Endothelial cell of umbilical vein (primary cell): ENCODE measurements at regions not wholly inside any gene's neighbourhood (a gene's known extent, or its start where the extent isn't known, plus 50 kb on each side); places are given as distances from the start of the nearest gene placed in this dataset.

Experiments used
- BruUV-seq: library from RNA; stranded (reverse); fragments of 400-500 nt; replicated peaks from 2 replicates; lab custom pipeline; 2021; lab: Mats Ljungman, UMichigan
- CTCF ChIA-PET: fragments of 300-600, 350-600 bp; sonication (Branson Sonifier 250); formaldehyde crosslinking; loops from one replicate; lab custom pipeline; 2021; ENCODE audit warnings: antibody characterized with exemption, inconsistent platforms; lab: Charles Lee
- POLR2A ChIA-PET: fragments of 300-600, 350-600 bp; sonication (Branson Sonifier 250); formaldehyde crosslinking; loops from one replicate; lab custom pipeline; 2021; ENCODE audit warnings: antibody characterized with exemption, inconsistent platforms; lab: Charles Lee
- DNase-seq: peaks from one replicate; pipeline ENCODE4 v3.0.0-alpha.2; 2011; ENCODE audit warnings: low read depth, low spot score
- FAIRE-seq: peaks from 2 replicates; lab custom pipeline; 2011; peaks lifted over from hg19 to GRCh38; lab: Jason Lieb, UNC
- H2AFZ ChIP-seq: 2 replicates; pipeline ENCODE4 v1.6.0; 2012; ENCODE audit warnings: low read depth, low read length, control low read depth, inconsistent platforms
- H3K27ac ChIP-seq: 2 replicates; pipeline ENCODE4 v1.5.1; 2011; ENCODE audit warnings: low read depth, mild to moderate bottlenecking, control low read depth, low read length, moderate library complexity; ENCODE audit not compliant: insufficient read depth
- H3K27me3 ChIP-seq, 2 experiments: 2 replicates each; pipeline versions ENCODE4 v1.6.0 to v1.6.1; 2011; ENCODE audit warnings: low read length in 2 of 2, mixed read lengths in 1 of 2; ENCODE audit not compliant: control insufficient read depth in 2 of 2, insufficient read depth in 2 of 2
- H3K36me3 ChIP-seq, 2 experiments: 2 replicates in 1 of 2; 3 replicates in 1 of 2; pipeline ENCODE4 v1.5.1; 2011; ENCODE audit warnings: low read length in 2 of 2, mild to moderate bottlenecking in 1 of 2, moderate library complexity in 1 of 2; ENCODE audit not compliant: control insufficient read depth in 2 of 2, insufficient read depth in 2 of 2; ENCODE audit errors: extremely low read depth in 1 of 2
- H3K4me1 ChIP-seq: 3 replicates; pipeline ENCODE4 v1.5.1; 2011; ENCODE audit warnings: mild to moderate bottlenecking, low read length; ENCODE audit not compliant: control insufficient read depth, insufficient read depth; ENCODE audit errors: extremely low read depth
- H3K4me2 ChIP-seq: 2 replicates; pipeline ENCODE4 v1.6.1; 2011; ENCODE audit warnings: low read length, control low read depth, mixed read lengths; ENCODE audit not compliant: insufficient read depth
- H3K4me3 ChIP-seq, 3 experiments: fragments of 200-600 bp in 1 of 3; sonication (generic), shearing (Covaris generic) in 1 of 3; replicated peaks in 1 of 3; 2 replicates each; pipeline ENCODE4 v1.5.1; 2011 to 2016; ENCODE audit warnings: control low read depth in 3 of 3, low read length in 3 of 3, mild to moderate bottlenecking in 2 of 3, inconsistent platforms in 1 of 3, low read depth in 1 of 3, moderate library complexity in 1 of 3; ENCODE audit not compliant: insufficient read depth in 1 of 3
- H3K79me2 ChIP-seq: 2 replicates; pipeline ENCODE4 v1.6.0; 2012; ENCODE audit warnings: low read length, inconsistent platforms; ENCODE audit not compliant: control insufficient read depth, insufficient read depth
- H3K9ac ChIP-seq: replicated peaks from 2 replicates; pipeline ENCODE3; 2011; ENCODE audit warnings: low read length, control low read depth; ENCODE audit not compliant: insufficient read depth; ENCODE audit errors: extremely low read depth
- H3K9me1 ChIP-seq: replicated peaks from 3 replicates; pipeline ENCODE4 v1.6.0; 2011; ENCODE audit warnings: mild to moderate bottlenecking, low read length; ENCODE audit not compliant: control insufficient read depth, insufficient read depth; ENCODE audit errors: extremely low read depth
- H3K9me3 ChIP-seq: replicated peaks from 2 replicates; pipeline ENCODE4 v1.5.1; 2012; ENCODE audit warnings: low read length, inconsistent platforms; ENCODE audit not compliant: control insufficient read depth, insufficient read depth
- H4K20me1 ChIP-seq: replicated peaks from 2 replicates; pipeline ENCODE3; 2011; ENCODE audit warnings: mild to moderate bottlenecking, low read length; ENCODE audit not compliant: control insufficient read depth, insufficient read depth; ENCODE audit errors: extremely low read depth
- EZH2 ChIP-seq: IDR thresholded peaks from 2 replicates; pipeline ENCODE4 v1.6.1; 2012; ENCODE audit warnings: borderline replicate concordance, low read depth, mild to moderate bottlenecking, moderate library complexity, low read length, inconsistent platforms; ENCODE audit not compliant: severe bottlenecking
- FOS ChIP-seq: IDR thresholded peaks from 2 replicates; pipeline ENCODE4 v1.6.1; 2011; ENCODE audit warnings: mild to moderate bottlenecking, low read length, moderate library complexity, borderline replicate concordance; ENCODE audit not compliant: insufficient read depth
- GATA2 ChIP-seq: IDR thresholded peaks from 2 replicates; pipeline ENCODE4 v1.7.0; 2011; ENCODE audit warnings: low read depth, mild to moderate bottlenecking, moderate library complexity, mixed read lengths, low read length; ENCODE audit not compliant: insufficient read length, insufficient read depth
- JUN ChIP-seq: IDR thresholded peaks from 2 replicates; pipeline ENCODE4 v1.6.1; 2011; ENCODE audit warnings: borderline replicate concordance, low read depth; ENCODE audit not compliant: insufficient read length, insufficient read depth
- MAX ChIP-seq: IDR thresholded peaks from 2 replicates; pipeline ENCODE4 v1.6.1; 2011; ENCODE audit not compliant: insufficient read depth, insufficient read length
- MYC ChIP-seq: IDR thresholded peaks from one replicate; pipeline ENCODE4 v1.6.1; 2011; ENCODE audit warnings: mild to moderate bottlenecking, low read depth, low read length
- POLR2A ChIP-seq: IDR thresholded peaks from 2 replicates; pipeline ENCODE4 v1.6.1; 2012; ENCODE audit warnings: low read depth, mild to moderate bottlenecking, control low read depth, low read length
- POLR2AphosphoS5 ChIP-seq: IDR thresholded peaks from 2 replicates; pipeline ENCODE4 v1.6.1; 2012; ENCODE audit warnings: low read depth, mild to moderate bottlenecking, control low read depth, low read length, moderate library complexity; ENCODE audit not compliant: insufficient read depth
- dilution Hi-C: fragments of 300-500 bp; cut with MboI; formaldehyde crosslinking; loops from one replicate; pipeline ENCODE4 v1.15.0; 2019; ENCODE audit warnings: low sequenced_read_pairs; ENCODE audit not compliant: extremely low pct_ligation_motif_present
- intact Hi-C: fragments of 100-400 bp; cut with micrococcal nuclease; formaldehyde crosslinking; loops from one replicate; pipeline ENCODE4 v1.10.0; 2022

GRCh38 chr1:78322928-78323680 lies 167.7 kb upstream of the PTGFR start:
- dilution Hi-C loops: no loop called here
- DNase-seq: no peak
- intact Hi-C loops: no loop called here
- POLR2A ChIA-PET: no interaction called here
- Histone ChIP-seq H3K79me2 (no peaks in the 10 kb centered on the region), H3K4me3 (no peak overlapping the region), H3K27ac (no peak overlapping the region), H3K9me3 (no peaks in the 10 kb centered on the region), H3K4me2 (no peak overlapping the region), H3K9me1 (no peaks in the 10 kb centered on the region), H3K9ac (no peak overlapping the region), H3K36me3 (no peaks in the 10 kb centered on the region), H3K27me3 (peaks cover 11 to 31% of the 10 kb centered on the region in 2 experiments), H3K4me1 (no peaks in the 10 kb centered on the region), H4K20me1 (no peaks in the 10 kb centered on the region), H2AFZ (no peak overlapping the region)
- no TSS peak for BruUV-seq
- CTCF ChIA-PET: interaction anchor here (0.8 to 1.7 kb wide), 2 partner anchors 9 to 10 kb away, joined by 3 to 4 read pairs; no protein-coding TSS in a partner anchor
- no peak for TF ChIP-seq JUN
- no peak for TF ChIP-seq EZH2
- no peak for TF ChIP-seq FOS
- no peak for TF ChIP-seq POLR2A
- no peak for TF ChIP-seq GATA2
- no peak for TF ChIP-seq MYC
- TF ChIP-seq POLR2AphosphoS5: no peak
- no peak for TF ChIP-seq MAX
- no peak for FAIRE-seq
